ENCODE measurements at regions not wholly inside any gene's neighbourhood (a gene's known extent, or its start where the extent isn't known, plus 50 kb on each side); places are given as distances from the start of the nearest gene placed in this dataset.
"Not testable (repeated sequence)": the region's sequence is repeated elsewhere in the genome, so short reads cannot be mapped to it uniquely, and the experiment has no call there.

DNA sequence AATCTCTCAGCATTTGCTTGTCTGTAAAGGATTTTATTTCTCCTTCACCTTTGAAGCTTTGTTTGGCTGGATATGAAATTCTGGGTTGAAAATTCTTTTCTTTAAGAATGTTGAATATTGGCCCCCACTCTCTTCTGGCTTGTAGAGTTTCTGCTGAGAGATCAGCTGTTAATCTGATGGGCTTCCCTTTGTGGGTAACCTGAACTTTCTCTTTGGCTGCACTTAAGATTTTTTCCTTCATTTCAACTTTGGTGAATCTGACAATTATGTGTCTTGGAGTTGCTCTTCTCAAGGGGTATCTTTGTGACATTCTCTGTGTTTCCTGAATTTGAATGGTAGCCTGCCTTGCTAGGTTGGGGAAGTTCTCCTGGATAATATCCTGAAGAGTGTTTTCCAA, 189.4 kb downstream of the TTC6 start:
- in situ Hi-C loops (cut with HindIII; ENCODE audit: low sequenced_read_pairs) = not testable (repeated sequence)

DNA sequence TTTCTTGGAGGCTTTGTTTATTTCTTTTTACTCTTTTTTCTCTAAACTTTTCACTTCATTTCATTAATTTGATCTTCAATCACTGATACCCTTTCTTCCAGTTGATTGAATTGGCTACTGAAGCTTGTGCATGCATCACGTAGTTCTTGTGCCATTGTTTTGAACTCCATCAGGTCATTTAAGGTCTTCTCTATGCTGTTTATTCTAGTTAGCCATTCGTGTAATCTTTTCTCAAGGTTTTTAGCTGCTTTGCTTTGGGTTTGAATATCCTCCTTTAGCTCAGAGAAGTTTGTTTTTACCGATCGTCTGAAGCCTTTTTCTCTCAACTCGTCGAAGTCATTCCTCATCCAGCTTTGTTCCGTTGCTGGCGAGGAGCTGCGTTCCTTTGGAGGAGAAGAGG, 189.9 kb downstream of the TTC6 start:
- in situ Hi-C loops (cut with HindIII; ENCODE audit: low sequenced_read_pairs) = not testable (repeated sequence)

DNA sequence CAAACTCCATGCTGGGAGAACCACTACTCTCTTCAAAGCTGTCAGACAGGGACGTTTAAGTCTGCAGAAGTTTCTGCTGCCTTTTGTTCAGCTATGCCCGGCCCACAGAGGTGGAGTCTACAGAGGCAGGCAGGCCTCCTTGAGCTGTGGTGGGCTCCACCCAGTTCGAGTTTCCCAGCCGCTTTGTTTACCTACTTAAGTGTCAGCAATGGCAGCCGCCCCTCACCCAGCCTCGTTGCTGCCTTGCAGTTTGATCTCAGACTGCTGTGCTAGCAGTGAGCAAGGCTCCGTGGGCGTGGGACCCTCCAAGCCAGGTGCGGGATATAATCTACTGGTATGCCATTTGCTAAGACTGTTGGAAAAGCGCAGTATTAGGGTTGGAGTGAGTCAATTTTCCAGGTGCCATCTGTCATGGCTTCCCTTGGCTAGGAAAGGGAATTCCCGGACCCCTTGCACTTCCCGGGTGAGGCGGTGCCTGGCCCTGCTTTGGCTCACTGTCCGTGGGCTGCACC, 190.7 kb downstream of the TTC6 start:
- in situ Hi-C loops (cut with HindIII; ENCODE audit: low sequenced_read_pairs) = not testable (repeated sequence)

DNA sequence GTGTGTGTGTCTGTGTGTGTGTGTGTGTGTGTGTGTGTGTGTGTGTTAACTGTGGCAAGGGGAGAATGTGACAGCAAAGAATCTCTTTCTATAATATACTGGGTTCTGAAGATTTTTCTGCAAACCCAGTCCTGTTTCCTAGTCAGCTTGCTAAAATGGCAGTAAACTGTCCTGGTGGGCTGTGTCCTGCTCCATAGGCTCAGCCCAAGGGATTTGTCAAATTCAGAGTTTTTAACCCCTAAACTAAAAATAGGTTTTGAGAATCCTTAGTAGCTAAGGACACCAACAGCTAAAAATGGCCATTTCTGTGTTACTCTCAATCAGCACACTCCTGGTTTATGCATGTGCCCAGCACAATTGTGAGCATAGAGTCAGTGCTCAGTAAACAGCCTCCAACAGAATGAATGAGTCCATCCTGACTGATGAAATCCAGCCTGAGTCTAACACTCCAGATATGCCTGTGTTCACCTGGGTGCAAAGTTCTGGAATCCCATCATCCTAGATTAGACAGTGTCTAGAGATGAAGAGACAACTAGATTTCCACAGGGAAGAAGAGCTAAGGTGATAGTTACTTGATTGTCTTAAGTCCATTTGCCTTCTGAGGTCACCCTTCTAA, 192.6 kb downstream of the TTC6 start:
- in situ Hi-C loops (cut with HindIII; ENCODE audit: low sequenced_read_pairs) = no loop called here

DNA sequence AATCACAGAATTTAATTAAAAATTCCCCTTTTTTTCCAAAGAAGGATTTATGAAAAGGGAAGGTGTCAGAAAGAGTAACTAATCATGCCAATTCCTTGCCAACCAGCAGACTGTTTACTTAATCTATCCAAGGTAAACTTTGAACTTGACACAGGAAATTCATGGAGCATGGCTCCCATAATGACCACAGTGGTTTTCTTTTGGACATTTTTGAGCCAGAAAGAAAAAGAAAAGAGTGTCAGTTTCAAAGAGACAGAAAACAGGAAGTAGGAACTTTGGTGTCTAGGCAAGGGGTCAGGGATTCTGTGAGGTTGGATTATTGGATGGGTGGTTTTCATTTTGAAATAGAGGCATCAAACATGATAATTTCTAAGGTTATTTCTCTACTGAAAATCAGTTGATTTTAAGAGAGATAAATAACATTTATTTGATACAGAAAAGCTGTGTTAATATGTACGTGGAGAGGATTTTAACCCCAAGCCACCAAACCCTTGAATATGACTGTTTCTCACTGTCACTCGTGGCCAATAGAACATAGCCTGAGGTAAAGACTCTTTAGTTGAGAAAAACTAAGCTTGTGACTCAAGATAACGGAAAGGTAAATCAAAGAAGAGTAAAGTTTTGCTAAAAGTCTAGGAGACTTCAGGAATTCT, 196.1 kb downstream of the TTC6 start:
- in situ Hi-C loops (cut with HindIII; ENCODE audit: low sequenced_read_pairs) = no loop called here

DNA sequence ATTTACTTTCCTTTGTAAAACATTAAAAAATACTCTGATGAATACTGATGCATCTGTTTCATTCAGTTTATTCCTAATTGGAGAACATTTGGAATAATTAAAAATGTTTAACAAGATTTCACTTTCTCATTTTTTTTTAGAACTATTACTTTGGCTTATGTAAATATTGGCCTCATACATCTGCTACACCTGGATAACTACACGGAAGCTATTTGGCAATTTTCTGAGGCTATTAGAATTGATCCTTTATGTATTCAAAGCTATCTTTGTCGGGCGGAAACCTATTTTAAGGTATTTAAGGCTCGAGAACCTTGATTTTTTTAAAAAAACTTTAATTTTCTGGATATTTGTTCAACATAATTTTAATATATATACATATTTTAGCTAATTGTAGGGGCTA, 196.7 kb downstream of the TTC6 start:
- in situ Hi-C loops (cut with HindIII; ENCODE audit: low sequenced_read_pairs) = no loop called here

DNA sequence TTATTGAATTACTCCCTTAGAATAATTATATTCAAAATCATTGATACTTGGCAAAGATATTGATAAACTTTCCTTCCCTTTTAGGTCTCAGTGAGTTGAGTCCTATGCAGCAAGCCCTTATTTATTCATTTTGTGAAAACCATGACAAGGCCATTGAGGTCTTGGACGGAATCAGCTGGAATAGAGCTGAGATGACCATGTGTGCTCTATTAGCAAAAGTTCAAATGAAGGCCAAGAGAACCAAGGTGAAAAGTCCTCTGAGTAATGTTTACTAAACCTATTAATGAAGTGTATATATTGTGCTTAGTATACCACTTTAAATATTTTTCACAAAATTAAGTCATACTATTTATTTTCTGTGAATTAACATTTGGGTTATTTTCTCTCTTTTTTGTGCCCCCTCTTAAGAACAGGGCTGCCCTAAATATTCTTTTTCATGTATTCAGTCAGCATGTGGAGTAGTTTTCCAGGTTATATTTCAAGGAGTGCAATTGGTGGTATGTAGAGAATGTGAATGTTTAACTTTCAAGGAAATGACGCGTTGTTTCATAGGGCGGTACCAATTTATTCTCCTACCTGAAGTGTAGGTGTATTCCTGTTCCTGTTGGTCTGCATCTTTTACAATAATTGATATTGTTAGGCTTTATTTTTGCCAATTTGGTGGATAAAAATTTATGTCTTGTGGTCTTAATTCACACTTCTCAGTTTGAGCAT, 201.4 kb downstream of the TTC6 start:
- in situ Hi-C loops (cut with HindIII; ENCODE audit: low sequenced_read_pairs) = no loop called here

DNA sequence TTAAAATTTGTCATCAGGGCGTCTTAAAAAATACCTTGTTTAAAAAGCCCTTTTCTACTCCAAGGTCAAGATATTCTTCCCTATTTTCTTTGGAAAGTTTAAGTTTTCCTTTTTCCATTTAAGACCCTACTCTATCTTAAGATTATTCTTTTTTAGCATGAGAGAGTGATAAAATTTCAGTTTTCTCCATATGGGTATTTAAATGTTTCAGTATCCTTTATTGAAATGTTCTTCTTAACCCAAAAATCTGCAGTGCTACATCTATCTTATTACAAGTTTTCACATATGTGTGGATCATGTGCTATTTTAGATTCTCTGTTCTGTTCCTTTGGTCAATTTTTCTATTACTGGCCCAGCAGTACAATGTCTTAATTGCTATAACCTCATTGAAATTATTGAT, 202.2 kb downstream of the TTC6 start:
- in situ Hi-C loops (cut with HindIII; ENCODE audit: low sequenced_read_pairs) = no loop called here

DNA sequence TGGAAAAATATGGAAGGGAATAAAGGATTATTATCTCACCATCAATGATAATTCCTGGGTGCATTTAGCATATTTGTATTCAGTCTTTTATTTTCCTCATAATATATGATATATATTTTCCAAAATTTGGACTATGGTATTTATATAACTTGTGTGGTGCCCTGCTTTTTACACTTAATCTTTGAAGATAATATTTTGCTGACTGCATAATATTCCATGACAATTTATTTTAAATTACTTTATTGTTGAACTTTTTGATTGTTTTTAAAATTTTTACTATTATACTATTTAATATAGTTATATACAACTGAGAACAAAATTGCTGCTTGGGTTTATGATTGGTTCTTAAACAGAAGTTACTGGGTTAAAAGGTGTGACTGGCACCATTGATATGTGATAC, 212.3 kb downstream of the TTC6 start:
- in situ Hi-C loops (cut with HindIII; ENCODE audit: low sequenced_read_pairs) = no loop called here

DNA sequence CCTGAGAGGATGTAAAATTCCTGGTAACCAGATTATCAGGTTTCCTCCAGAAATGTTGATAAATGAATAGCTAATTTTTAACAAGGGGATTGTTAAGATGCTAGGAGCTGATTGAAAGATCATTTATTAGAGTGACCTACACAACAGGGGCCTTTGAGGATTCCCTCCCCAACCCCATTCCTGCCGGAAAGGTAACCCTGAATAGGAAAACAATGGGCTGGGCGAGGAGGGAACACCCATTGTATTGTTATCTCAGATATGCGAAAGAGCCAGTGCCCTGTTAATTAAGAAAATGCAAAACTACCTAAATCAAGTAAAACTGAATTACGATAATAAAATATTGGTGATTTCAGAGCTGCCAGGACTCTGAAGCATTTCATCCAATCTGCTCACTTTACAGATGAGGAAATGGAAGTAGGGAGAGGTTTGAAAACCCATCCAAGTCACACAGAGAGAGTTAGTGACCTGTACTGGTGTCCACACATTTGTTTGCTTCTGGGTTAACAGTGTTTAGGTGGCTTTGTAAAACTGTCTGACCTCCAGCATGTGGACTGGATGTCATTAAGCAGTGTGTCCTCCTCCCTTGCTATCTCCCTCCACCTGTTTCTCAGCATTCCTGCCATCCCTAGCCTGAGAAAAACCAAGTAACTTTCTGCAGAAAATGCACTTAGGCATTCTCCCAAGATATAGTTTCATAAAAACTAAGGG, 214.8 kb downstream of the TTC6 start:
- in situ Hi-C loops (cut with HindIII; ENCODE audit: low sequenced_read_pairs) = no loop called here

DNA sequence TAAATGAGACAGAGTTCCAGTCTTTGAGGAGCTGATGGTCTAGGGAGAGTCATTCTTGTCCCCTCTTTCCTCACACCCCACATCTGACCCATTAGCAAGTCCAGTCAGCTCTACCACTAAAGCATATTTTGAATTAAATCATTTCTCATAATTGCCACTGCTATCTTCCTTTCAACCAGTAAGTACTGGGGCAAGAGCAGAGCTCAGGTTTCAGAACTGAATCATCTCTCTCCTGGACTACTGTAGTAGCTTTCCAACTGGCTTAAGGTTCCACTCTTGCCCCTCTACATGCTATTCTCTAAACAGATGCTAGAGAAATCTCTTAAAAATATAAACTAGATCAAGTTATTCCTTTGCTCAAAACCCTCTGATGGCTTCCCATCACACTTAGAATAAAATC, 218.3 kb downstream of the TTC6 start:
- in situ Hi-C loops (cut with HindIII; ENCODE audit: low sequenced_read_pairs) = no loop called here

DNA sequence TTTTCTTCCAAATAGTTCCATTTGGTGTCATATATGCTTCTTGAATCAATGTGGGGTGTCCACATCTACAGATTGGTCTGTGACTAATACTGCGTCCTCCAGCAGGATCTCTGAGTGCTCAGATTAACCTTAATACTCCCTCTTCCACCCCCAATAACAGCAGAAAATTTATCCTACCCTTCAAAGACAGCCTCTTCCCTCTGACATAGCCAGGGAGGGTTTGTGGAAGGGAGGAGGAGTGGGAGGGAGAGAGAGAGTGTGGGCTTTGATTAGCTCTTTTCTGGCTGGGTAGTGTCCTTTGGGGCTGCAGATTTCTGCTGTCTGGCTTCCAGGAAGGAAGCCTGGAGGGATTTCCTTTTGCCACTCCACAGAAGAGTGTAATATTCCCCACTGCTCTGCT, 220.7 kb downstream of the TTC6 start:
- in situ Hi-C loops (cut with HindIII; ENCODE audit: low sequenced_read_pairs) = no loop called here

DNA sequence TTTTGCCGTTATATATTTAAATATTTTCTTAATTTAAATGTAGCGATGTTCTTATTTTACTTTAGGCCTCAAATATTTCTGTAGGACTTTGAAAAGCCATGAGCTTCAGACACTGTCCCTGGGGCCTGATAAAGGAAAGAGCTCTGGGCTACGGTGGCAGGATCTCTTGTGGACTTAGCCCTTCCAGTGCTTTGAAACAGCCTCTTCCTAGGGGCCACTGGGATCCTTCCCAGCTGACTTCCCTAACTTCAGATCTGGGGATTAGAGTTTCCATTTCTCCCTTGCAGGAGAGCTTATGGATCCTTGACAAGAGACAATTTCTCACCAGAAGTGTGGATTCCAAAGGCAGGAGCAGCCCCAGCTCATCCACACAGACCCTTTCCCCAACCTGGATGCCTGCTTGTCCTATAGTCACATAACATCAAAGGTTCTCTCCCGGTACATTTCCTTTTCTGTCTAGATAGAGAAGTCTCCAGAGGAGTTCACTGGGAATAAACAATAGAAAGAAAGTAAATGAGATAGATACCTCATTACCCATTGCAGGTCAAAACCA, 221.4 kb downstream of the TTC6 start:
- in situ Hi-C loops (cut with HindIII; ENCODE audit: low sequenced_read_pairs) = no loop called here

DNA sequence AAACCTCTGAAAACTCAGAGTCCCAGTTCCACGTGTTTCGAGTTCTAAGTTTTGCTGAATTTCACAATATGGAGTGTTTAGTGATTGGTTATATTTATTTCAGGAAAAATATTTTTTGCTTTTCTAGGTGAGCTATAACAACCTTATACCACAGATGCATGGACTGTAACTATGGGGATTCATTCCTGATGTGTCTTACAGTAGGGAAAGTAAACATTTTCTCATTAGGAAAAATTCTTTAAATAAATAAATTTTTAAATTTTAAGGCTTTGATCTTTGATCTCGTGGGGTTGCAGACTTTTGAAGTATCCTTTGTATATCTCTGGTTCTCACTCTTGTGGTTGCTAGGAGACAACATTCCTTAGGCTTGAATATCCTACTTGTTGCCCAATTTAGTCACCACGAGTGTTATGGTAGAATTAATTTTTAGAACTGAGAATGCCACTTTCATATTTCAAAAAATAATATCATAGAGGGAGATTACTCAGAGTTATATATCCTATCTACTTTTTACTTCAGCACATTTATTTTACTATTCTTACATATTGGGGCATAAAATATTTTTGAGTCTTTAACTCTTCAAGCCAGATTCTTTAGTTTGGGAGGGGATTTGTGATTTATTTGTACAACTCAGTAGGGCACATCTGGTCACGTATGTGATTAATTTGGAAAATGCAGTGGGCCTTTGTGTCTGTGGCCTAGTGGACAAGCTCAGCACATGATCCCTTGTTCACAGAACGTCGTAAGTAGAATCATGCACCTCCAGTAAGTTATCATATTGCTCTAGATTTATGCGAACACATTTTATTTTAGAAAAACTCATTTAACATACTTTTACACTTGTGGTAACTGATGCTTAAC, 224.0 kb downstream of the TTC6 start:
- in situ Hi-C loops (cut with HindIII; ENCODE audit: low sequenced_read_pairs) = no loop called here

DNA sequence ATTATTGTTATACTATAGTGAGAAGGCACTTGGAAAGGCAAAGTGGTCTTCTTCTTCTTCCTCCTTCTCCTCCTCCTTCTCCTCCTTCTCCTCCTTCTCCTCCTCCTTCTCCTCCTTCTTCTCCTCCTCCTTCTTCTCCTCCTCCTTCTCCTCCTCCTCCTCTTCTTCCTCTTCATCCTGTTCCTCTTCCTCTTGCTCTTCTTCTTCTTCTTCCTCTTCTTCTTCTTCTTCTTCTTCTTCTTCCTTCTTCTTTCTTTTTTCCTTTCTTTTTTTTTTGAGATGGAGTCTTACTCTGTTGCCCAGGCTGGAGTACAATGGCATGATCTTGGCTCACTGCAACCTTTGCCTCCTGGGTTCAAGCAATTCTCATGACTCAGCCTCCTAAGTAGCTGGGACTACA, 225.4 kb downstream of the TTC6 start:
- in situ Hi-C loops (cut with HindIII; ENCODE audit: low sequenced_read_pairs) = not testable (repeated sequence)

DNA sequence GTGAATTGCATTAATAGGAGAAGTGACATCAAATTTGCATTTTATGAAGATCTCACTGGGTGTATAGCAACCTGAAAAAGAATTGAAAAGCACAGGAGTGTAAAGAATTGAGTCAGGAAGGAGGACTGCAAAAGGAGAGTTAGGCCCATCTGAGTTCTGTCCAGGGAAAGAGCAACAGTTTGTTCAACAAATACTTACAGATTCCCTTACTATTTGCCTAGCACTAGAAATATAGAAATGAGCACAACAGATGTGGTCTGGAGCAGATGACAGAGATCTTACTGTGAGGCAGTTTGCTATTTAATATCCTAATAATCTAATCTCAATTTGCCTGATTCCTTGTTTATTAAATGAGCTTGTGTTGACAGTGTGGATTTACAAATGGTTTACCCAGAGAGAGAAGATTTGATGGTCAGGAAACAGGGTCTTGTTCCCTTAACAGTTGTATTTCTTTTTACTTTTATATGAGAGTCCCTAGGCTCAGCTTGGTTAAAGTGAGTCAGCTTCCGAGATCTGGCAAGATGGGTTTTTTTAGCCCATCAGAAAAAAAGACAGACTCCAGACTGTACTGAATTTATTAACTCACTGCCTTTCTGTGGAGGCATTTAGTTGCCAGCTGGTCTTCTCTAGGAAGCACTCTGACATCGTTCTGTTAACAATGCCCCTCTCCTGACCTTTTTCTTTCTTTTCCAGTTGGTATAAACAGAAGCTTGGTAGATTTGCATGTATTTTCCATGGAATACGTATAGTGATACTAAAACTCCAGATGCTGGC, 229.7 kb downstream of the TTC6 start:
- in situ Hi-C loops (cut with HindIII; ENCODE audit: low sequenced_read_pairs) = no loop called here

DNA sequence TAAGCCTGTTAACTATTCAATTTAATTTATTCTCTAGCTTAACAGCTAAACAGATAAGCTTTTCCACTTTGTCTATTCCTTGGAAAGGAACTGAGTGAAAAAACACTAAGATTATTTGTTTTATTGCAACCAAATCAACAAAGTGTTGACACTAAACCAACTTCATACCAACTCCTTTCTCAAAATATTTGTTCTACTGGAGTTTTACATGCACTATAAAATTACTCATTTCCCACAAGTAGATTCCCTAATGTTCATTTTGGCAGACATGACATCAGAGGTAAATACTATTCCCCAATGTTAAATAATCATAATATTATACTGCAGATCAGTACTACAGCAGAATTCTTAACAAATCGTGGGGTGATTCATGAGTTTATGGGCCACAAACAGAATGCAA, 231.4 kb downstream of the TTC6 start:
- in situ Hi-C loops (cut with HindIII; ENCODE audit: low sequenced_read_pairs) = no loop called here

DNA sequence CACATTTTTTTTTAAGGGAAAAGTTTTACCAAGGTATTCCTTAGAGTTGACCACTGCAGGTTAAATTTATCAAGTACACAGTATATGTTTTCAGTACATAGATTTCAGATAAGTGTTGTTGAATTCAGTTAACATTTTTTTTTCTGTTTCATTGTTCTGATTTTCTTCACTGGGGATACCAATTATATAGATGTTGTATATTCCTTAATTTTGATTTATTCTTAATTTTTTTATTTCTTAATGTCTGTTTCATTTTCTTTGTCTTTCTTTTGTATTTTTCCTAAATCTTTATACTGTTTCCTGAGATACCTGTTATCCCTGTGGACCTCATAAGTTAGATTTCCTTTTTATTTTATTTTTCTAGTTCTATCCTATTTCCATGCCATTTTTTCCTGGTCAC, 234.8 kb downstream of the TTC6 start:
- in situ Hi-C loops (cut with HindIII; ENCODE audit: low sequenced_read_pairs) = no loop called here

DNA sequence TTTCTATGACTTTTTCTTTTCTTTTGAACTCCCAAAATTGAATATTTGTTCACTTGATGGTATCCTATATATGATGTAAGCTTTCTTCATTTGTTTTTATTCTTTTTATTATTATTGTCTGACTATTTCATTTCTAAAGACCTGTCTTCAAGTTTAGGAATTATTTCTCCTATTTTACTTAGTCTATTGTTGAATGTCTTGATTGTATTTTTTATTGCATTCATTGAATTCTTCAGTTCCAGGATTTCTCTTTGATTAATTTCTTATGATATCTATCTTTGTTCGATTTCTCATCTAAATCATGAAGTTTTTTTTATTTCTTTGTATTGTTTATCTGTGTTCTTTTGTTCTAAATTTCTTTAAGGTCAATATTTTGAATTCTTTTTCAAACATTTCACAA, 238.8 kb downstream of the TTC6 start:
- in situ Hi-C loops (cut with HindIII; ENCODE audit: low sequenced_read_pairs) = no loop called here

DNA sequence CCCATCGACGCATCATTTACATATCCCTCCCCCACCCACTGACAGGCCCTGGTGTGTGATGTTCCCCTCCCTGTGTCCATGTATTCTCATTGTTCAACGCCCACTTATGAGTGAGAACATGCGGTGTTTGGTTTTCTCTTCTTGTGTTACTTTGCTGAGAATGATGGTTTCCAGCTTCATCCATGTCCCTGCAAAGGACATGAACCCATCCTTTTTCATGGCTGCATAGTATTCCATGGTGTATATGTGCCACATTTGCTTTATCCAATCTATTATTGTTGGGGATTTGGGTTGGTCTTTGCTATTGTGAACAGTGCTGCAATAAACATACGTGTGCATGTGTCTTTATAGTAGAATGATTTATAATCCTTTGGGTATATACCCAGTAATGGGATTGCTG, 243.3 kb downstream of the TTC6 start:
- in situ Hi-C loops (cut with HindIII; ENCODE audit: low sequenced_read_pairs) = not testable (repeated sequence)
